GM12873 (cell line): ENCODE measurements at regions not wholly inside any gene's neighbourhood (a gene's known extent, or its start where the extent isn't known, plus 50 kb on each side); places are given as distances from the start of the nearest gene placed in this dataset.

ENCODE experiments used
- TF ChIP-seq, protein P1 (sequence below): IDR thresholded peaks from 2 replicates; pipeline ENCODE4 v1.5.1; 2012; ENCODE audit warnings: low read depth, mild to moderate bottlenecking, moderate library complexity, low read length, control low read depth; ENCODE audit not compliant: insufficient read depth; ENCODE audit errors: missing control alignments

- TF ChIP-seq, protein P1, sequence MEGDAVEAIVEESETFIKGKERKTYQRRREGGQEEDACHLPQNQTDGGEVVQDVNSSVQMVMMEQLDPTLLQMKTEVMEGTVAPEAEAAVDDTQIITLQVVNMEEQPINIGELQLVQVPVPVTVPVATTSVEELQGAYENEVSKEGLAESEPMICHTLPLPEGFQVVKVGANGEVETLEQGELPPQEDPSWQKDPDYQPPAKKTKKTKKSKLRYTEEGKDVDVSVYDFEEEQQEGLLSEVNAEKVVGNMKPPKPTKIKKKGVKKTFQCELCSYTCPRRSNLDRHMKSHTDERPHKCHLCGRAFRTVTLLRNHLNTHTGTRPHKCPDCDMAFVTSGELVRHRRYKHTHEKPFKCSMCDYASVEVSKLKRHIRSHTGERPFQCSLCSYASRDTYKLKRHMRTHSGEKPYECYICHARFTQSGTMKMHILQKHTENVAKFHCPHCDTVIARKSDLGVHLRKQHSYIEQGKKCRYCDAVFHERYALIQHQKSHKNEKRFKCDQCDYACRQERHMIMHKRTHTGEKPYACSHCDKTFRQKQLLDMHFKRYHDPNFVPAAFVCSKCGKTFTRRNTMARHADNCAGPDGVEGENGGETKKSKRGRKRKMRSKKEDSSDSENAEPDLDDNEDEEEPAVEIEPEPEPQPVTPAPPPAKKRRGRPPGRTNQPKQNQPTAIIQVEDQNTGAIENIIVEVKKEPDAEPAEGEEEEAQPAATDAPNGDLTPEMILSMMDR, result no peak
Observed at GRCh38 chr1:199208847-199209246, 570.0 kb downstream of the PTPRC start.

DNA sequence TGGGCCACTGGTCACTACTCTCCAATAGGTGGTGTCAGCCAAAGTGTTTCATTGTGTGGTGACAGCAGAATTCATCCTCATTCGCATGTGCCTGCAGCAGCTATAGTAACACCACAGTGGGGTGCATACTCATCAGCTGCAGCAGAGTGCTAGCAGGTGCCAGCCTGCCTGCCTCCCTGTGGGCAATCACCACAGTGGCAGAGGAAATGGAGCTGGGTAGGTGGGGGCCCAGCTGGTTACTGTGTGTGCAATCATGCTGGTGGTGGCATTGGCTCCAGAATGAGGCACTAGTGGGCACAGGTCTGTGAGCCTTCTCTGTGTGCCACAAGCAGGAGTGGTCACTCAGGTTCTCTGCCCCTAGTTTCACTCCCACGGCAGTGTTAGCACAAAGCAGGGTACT is 579.2 kb downstream of the PTPRC start:
- TF ChIP-seq, protein P1, result no peak

DNA sequence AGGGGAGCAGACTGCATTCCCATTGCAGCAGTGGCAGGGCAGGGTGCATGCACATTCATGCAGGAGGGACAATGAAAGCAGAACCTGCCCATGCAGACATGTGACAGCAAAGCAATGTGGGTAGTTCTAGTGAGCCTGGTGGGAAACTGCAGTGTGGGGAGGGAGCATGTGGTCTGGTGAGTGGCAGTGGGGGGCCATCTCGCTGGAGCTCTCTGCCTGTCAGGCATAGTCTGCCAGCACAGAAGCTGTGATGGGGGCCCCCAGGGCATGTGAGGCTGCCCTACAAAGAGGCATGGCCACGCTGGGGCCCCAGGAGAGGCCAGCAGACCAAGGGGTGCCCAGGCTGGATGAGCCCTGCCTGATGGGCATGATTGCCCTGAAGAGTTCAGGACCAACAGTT is 579.7 kb downstream of the PTPRC start:
- TF ChIP-seq, protein P1, result no peak

DNA sequence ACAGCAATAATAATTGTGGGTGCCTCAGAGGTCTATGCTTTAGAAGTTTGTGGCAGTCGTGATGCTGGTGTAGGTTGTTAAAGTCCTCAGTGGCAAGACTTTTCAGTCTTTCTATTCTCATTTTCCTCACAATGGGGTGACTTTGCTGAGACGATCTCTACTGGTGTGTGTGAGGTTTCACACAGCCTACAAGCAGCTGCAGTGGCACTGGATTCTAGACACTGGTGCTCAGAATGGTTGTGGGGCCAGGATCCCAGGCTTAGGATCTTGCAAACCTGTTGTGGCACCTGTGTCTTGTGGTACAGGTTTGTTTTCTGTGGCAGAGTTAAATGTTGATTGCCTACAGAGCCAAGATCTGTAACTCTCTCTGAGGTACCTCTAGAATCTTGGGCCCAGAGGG is 581.2 kb downstream of the PTPRC start:
- TF ChIP-seq, protein P1, result no peak

DNA sequence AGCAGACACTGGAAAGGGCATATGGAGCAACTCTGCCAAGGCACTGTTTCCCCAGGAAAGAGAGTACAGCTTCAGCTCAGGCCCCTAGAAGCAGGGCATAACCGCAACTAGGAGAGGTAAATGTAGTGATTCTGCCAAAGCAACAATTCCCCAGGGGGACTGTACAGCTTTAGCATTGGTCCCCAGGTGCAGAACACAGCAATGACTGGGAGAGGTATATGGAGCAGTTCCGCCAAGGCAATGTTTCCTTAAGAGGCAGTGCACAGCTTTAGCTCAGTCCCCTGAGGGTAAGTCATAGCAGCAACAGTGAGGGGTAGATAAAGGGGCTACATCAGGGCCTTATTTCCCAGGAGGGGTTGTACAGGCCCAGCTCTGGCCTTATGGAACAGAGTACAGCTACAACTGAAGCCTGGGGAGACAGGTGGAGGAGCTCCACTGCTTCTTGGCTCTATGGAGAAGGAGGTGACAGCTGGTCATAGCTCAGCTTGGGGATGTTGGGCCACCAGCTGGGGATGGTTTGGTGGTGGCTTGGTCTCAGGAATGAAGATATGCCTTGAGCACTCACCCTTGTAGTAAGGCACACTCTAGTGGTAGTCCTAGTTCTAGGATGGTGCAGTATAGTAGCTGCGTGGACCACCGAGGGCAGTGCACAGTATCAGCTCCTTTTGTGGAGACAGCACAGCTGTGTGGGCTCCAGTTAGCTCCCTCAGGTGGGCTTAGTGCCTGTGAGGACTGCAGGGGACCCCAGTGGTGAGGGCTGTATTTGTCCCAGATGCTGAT is 582.7 kb downstream of the PTPRC start:
- TF ChIP-seq, protein P1, result no peak

DNA sequence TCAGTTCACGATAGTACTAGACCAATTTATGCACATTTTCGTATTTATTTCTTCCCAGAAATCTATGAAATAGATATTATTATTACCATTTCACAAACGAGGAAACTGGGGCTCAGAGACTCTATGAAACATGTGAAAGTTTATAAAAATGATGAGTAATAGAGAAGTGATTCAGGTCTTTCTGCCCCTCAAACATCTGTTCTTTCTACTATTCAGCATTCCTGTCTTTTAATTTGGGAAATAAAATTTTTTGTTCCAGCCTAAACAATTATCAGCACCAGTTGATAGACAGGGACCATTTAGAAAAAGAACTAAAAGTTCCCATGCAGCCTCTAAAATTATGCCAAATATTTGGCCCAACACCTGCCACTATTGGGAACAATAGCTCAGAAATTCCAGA is 585.1 kb downstream of the PTPRC start:
- TF ChIP-seq, protein P1, result no peak

DNA sequence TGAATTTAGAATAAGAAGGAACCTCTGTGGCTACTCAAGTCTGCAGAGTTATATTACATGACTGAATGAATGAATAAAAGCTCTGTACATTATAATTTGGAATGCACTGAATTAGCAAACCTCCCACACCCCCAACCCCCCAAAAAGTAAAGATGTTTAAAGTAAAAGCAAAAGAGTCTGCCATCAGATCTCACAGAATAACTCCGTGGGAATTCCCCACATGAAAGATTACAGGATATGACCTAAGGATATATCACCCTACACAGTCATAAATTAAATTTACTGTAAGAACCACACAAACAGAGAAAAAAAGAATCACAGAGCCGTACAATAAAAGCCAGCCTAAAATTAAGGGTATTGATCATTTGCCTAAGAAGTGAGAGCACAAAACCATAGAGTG is 587.3 kb downstream of the PTPRC start:
- TF ChIP-seq, protein P1, result no peak
